Activated T-helper 2 cell treated with anti-CD3 and anti-CD28 coated beads, Interferon-gamma antibody, Interleukin-2, Interleukin-4, amounts not matched to agents 10 μg/mL and 5 μg/mL and 100 μg/mL, durations not matched to agents 14 hours and 24 hours and 36 hours (primary cell): ENCODE measurements at regions not wholly inside any gene's neighbourhood (a gene's known extent, or its start where the extent isn't known, plus 50 kb on each side); places are given as distances from the start of the nearest gene placed in this dataset.

ENCODE experiments used
- DNase-seq: peaks from one replicate; pipeline ENCODE4 v3.0.0; 2021; ENCODE audit warnings: low spot score
- H3K27ac Mint-ChIP-seq: one replicate; pipeline ENCODE4 v1.8.0; 2021; ENCODE audit warnings: mixed read lengths
- H3K27me3 Mint-ChIP-seq: one replicate; pipeline ENCODE4 v1.8.0; 2021; ENCODE audit warnings: low read depth, mixed read lengths
- H3K36me3 Mint-ChIP-seq: one replicate; pipeline ENCODE4 v1.8.0; 2021; ENCODE audit warnings: low read depth, mixed read lengths
- H3K4me1 Mint-ChIP-seq: one replicate; pipeline ENCODE4 v1.8.0; 2021; ENCODE audit warnings: low read depth, mixed read lengths
- H3K4me3 Mint-ChIP-seq: one replicate; pipeline ENCODE4 v1.8.0; 2021; ENCODE audit warnings: low read depth, mild to moderate bottlenecking, moderate library complexity, mixed read lengths
- H3K9me3 Mint-ChIP-seq: one replicate; pipeline ENCODE4 v1.8.0; 2021; ENCODE audit warnings: mixed read lengths
- intact Hi-C: fragments of 100-400 bp; cut with micrococcal nuclease; formaldehyde crosslinking; loops from one replicate; pipeline ENCODE4 v1.15.1; 2023

DNA sequence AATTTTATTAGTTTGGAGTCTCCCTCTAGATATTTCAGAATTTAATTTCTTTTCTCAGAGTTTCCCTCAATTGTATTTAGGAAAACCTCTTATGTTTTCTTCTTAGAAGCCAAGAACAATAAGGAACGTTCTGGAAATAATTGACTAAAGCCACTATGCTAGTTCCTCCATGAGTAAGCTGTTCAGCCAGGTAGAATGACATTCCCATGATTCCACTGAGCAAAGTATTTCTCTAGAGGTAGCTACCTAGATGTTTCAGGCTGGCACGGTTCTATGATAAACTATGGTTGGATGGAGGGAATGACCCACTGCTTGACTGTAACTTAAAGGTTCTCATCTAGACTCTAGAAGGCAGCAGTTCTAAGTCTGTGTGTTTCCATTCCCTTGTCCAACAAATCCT is 62.4 kb downstream of the CLDN17 start:
- Mint-ChIP-seq H3K27me3 (no peaks in the 10 kb centered on the region), H3K4me1 (no peaks in the 10 kb centered on the region), H3K4me3 (no peak overlapping the region), H3K27ac (no peak overlapping the region), H3K9me3 (no peaks in the 10 kb centered on the region), H3K36me3 (no peaks in the 10 kb centered on the region)
- no peak for DNase-seq
- intact Hi-C loops: no loop called here

DNA sequence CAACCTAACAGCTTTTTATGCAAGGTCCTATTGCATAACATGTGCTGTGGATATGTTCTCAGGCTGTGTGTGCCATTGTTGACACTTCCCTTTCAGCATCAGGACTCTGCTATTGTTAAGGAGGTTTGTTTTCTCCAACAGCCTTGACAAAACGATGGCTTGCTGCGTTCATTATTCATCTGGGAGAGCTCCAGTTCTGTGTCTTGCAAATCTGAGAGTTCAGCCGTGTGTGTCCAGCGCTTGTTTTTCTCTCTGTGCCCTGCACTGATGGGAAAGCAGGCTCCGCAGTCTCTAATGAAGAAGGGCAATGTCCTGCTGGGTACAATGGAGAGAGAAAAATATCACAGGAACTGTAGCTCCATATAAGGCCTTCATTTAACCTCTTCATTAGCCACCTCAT is 63.7 kb downstream of the CLDN17 start:
- DNase-seq: no peak
- Mint-ChIP-seq H3K4me1 (no peaks in the 10 kb centered on the region), H3K27ac (no peak overlapping the region), H3K9me3 (no peaks in the 10 kb centered on the region), H3K4me3 (no peak overlapping the region), H3K27me3 (no peaks in the 10 kb centered on the region), H3K36me3 (no peaks in the 10 kb centered on the region)
- intact Hi-C loops: no loop called here

DNA sequence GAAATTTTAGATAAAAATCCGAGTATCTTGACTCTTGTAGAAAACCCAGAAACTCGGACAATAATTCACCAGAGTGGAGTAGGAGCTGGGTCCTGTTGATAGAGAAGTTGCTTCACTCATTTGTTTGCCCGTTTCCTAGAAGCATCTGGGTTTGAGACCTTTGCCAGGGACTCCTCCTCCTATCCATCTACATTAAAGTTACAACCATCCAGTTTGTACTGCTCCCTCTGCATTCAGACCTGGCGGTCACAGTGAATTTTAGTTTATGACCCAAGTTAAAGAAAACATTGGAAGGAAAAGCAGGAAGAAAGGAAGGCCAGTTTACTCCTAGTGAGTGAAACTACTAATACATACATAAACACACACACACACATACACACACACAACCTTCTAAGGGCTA is 64.6 kb downstream of the CLDN17 start:
- Mint-ChIP-seq H3K4me3 (no peak overlapping the region), H3K27me3 (no peaks in the 10 kb centered on the region), H3K9me3 (no peaks in the 10 kb centered on the region), H3K27ac (no peak overlapping the region), H3K4me1 (no peaks in the 10 kb centered on the region), H3K36me3 (no peaks in the 10 kb centered on the region)
- DNase-seq: no peak
- intact Hi-C loops: no loop called here

DNA sequence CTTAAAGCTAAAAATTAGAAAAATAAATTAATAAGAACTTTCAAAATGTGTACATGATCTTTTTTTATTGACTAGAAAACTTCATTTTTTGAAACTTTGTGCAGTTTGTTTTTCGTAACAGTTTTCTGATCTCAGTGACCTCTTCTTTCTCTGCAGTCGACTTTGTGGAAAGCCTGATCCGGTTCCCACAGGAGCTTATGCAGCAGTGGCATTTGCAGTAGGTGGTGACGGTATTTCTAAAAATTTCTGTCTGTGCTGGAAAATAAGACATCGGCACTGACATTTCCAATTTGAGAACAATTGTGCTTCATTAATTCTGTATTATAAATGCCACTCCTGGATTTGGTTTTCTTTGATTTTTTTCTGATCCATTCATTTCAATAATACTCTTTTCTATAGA is 68.8 kb downstream of the CLDN17 start:
- no peaks in the 10 kb centered on the region for H3K27me3 Mint-ChIP-seq
- no peaks in the 10 kb centered on the region for H3K9me3 Mint-ChIP-seq
- H3K4me1 Mint-ChIP-seq: no peaks in the 10 kb centered on the region
- DNase-seq: no peak
- no peak overlapping the region for H3K27ac Mint-ChIP-seq
- intact Hi-C loops: no loop called here
- no peaks in the 10 kb centered on the region for H3K36me3 Mint-ChIP-seq
- H3K4me3 Mint-ChIP-seq: no peak overlapping the region

DNA sequence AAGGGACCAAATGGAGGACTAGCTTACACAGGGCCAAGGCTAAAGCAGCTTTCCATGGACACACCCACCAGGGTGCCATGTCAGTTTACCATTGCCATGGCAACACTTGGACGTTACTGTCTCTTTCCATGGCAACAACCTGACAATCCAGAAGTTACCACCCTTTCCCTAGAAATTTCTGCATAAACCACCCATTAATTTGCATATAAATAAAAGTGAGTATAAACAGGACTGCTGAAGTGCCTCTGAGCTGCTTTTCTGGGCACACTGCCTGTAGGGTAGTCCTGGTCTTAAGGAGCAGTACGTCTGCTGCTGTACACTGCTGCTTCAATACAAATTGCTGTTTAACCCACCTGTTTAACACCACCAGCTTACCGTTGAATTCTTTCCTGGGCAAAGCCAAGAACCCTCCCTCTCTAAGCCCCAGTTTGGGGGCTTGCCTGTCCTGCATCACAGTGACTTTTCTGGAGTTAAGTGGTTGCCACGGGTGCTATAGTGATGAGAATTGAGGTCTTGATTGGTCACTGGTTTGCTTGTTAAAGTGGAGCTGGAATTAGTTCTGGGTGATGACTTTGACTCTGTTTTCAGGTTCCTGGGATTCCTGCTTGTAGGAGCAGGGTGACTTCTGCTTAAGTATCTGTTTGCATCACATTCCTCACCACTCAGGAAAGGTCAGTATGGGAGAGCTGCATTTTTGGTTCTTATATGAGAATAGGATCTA is 83.2 kb downstream of the CLDN17 start:
- no peaks in the 10 kb centered on the region for H3K36me3 Mint-ChIP-seq
- H3K9me3 Mint-ChIP-seq: peaks cover 3% of the 10 kb centered on the region
- H3K4me3 Mint-ChIP-seq: no peak overlapping the region
- H3K4me1 Mint-ChIP-seq: no peaks in the 10 kb centered on the region
- H3K27ac Mint-ChIP-seq: no peak overlapping the region
- H3K27me3 Mint-ChIP-seq: no peaks in the 10 kb centered on the region
- intact Hi-C loops: no loop called here
- DNase-seq: no peak

DNA sequence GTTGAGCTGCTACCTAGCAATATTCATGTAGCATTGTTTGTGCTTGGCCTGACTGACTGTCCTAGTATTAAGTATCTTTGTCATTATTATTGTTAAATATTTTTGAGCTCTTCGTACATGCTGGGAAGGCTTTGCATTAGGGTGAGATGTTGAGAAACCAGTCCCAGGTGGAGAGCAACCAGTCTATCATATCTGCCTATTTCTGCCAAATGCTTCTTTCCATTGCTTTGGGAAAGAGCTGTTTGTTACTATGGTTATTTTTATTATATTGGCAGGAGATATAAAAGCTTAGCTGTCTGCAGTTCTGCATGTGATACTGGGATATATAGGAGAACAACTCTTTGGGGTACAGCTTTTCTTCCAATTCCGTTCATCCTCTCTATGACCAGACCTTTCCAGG is 85.1 kb downstream of the CLDN17 start:
- H3K36me3 Mint-ChIP-seq: no peaks in the 10 kb centered on the region
- H3K4me1 Mint-ChIP-seq: no peaks in the 10 kb centered on the region
- no peak overlapping the region for H3K4me3 Mint-ChIP-seq

DNA sequence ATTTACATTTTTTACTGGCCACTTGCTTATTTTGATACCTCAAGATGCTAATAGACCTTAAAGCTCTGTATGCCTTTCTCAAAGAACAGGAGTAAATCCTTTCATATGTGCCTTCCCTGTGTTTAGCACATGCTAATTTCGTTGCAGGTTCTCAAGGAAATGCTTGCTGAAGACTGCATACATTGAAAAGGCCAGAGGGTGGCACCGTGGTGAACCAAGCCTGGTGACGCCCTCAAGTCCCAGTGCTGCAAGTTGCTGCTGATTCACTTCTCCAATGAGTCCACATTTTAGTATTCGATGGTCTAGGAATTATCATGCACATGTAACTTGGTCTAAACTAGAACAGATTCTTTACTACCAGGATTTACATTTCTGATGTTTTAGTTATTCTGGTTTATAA is 94.1 kb downstream of the CLDN17 start:
- H3K27me3 Mint-ChIP-seq: no peaks in the 10 kb centered on the region
- no peaks in the 10 kb centered on the region for H3K36me3 Mint-ChIP-seq
- no peak for DNase-seq
- H3K9me3 Mint-ChIP-seq: peaks cover 4% of the 10 kb centered on the region
- H3K27ac Mint-ChIP-seq: no peak overlapping the region
- H3K4me1 Mint-ChIP-seq: no peaks in the 10 kb centered on the region
- intact Hi-C loops: no loop called here
- H3K4me3 Mint-ChIP-seq: no peak overlapping the region

More for the DNA sequence above, 85.1 kb downstream of the CLDN17 start:
- no peak for DNase-seq
- Mint-ChIP-seq H3K9me3 (peaks cover 3% of the 10 kb centered on the region), H3K27ac (no peak overlapping the region), H3K27me3 (no peaks in the 10 kb centered on the region)
- intact Hi-C loops: no loop called here

DNA sequence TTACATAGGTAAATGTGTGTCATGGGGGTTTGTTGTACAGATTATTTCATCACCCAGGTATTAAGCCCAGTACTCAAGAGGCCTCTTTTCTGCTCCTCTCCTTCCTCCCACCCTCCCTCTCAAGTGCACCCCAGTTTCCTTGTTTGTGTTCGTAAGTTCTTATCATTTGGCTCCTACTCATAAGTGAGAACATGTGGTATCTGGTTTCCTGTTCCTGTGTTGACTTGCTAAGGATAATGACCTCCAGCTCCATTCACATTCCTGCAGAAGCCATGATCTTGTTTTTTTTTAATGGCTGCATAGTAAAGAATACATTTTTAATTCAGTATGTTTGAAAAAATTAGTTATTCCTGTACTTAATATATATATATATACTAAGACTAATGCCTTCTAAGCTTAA is 107.7 kb downstream of the CLDN17 start:
- Mint-ChIP-seq H3K9me3 (no peaks in the 10 kb centered on the region), H3K27ac (no peak overlapping the region), H3K4me3 (no peak overlapping the region), H3K4me1 (no peaks in the 10 kb centered on the region), H3K36me3 (no peaks in the 10 kb centered on the region), H3K27me3 (no peaks in the 10 kb centered on the region)
- DNase-seq: no peak
- intact Hi-C loops: no loop called here

DNA sequence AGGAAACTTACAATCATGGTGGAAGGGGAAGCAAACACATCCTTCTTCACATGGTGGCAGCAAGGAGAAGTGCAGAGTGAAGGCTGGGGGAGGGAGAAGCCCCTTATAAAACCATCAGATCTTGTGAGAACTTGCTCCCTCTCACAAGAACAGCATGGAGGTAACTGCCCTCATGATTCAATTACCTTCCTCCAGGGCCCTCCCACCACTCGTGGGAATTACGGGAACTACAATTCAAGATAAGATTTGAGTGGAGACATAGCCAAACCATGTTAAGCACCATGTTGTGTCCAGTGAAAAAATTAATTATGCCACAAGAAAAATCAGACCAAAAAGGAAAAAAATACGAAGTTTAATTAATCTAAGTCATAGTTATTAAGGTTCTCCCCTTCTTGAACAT is 109.5 kb downstream of the CLDN17 start:
- no peak for DNase-seq
- Mint-ChIP-seq H3K27ac (no peak overlapping the region), H3K27me3 (no peaks in the 10 kb centered on the region), H3K4me1 (no peaks in the 10 kb centered on the region), H3K4me3 (no peak overlapping the region), H3K36me3 (no peaks in the 10 kb centered on the region), H3K9me3 (no peaks in the 10 kb centered on the region)
- intact Hi-C loops: no loop called here

DNA sequence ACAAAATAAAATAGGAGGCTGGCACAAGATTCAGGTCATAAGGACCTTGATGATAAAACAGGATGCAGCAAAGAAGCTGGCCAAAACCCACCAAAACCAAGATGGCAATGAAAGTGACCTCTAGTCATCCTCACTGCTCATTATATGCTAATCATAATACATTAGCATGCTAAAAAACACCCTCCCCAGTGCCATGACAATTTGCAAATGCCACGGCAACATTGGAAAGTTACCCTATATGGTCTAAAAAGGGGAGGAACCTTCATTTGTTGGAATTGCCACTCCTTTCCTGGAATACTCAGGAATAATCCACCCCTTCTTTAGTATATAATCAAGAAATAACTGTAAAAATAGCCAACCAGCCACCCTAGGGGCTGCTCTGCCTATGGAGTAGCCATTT is 108.8 kb upstream of the GRIK1 start:
- no peak overlapping the region for H3K4me3 Mint-ChIP-seq
- no peaks in the 10 kb centered on the region for H3K4me1 Mint-ChIP-seq
- H3K9me3 Mint-ChIP-seq: no peaks in the 10 kb centered on the region
- no peak for DNase-seq
- H3K36me3 Mint-ChIP-seq: no peaks in the 10 kb centered on the region
- intact Hi-C loops: loop anchor here (10.0 kb wide), 1 partner anchor 146 kb away; no protein-coding TSS in a partner anchor
- no peaks in the 10 kb centered on the region for H3K27me3 Mint-ChIP-seq
- no peak overlapping the region for H3K27ac Mint-ChIP-seq

DNA sequence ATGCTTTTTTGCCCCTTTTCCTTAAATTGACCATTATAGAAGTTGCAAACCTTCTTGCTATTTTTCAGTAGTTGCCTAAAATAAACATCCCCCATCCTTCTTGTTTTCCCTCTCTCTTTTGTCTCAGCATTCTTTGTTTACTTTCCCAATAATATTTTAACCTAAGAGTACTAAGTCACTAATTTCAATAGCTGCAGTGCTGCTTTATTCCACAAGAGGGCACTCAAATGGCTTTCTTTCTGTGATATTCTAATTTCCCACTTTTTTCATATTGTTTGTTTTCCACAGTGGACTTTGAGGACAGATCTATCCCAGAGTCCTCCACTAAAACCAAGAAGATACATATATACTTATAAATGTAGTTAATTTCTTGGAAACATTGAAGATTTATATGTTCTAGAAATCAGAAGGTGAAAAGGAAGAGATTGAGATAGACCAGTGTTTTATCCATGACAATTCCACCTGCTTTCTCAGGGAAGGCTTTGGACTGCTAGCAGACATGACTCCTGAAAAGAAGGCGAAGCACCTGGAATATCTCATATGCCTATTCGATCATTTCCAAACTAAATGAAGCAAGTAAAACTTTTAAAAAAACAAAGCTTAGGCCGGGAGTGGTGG is 104.8 kb upstream of the GRIK1 start:
- no peak overlapping the region for H3K27ac Mint-ChIP-seq
- H3K36me3 Mint-ChIP-seq: no peaks in the 10 kb centered on the region
- intact Hi-C loops: loop anchor here (10.0 kb wide), 1 partner anchor 150 kb away; no protein-coding TSS in a partner anchor
- no peaks in the 10 kb centered on the region for H3K4me1 Mint-ChIP-seq
- no peaks in the 10 kb centered on the region for H3K27me3 Mint-ChIP-seq
- no peak overlapping the region for H3K4me3 Mint-ChIP-seq
- no peak for DNase-seq
- H3K9me3 Mint-ChIP-seq: peaks cover 3% of the 10 kb centered on the region

DNA sequence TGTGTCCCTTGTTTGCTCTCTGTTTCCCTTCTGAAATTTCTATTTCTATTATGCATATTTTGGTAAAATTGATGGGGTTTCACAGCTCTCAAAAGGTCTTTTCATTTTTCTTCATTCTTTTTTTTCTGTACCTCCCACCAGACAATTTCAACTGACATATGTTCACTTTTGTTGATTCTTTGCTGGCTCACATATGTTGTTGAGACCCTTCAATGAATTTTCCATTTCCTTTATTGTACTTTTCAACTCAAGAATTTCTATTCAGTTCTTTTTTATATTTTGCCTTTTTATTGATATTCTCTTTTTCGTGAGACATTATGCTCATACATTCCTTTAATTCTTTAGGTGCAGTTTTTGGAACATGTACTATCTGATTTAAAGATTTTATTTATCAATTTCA is 102.6 kb upstream of the GRIK1 start:
- intact Hi-C loops: loop anchor here (10.0 kb wide), 1 partner anchor 152 kb away; no protein-coding TSS in a partner anchor
- H3K4me1 Mint-ChIP-seq: no peaks in the 10 kb centered on the region
- H3K36me3 Mint-ChIP-seq: no peaks in the 10 kb centered on the region
- H3K9me3 Mint-ChIP-seq: peaks cover 3% of the 10 kb centered on the region
- H3K27ac Mint-ChIP-seq: no peak overlapping the region
- H3K4me3 Mint-ChIP-seq: no peak overlapping the region
- no peak for DNase-seq
- no peaks in the 10 kb centered on the region for H3K27me3 Mint-ChIP-seq

DNA sequence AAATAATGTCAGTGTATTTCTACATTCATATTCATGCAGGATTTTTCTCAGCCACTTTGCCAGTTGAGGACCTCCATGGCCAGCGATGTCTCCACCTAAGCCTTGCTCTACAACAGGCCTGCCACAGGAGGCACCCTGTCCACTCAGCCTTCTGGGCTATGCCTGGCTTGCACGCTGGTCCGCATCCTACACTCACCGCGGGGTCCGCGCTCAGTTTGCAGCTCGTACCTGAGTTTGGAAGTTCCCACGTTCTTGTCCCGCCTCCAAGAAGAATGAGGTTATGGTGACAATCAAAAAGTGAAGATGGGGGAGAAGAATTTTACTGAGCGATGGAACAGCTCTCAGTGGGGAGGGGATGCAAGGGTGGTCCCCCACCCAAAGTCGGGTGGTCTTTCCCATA is 93.6 kb upstream of the GRIK1 start:
- H3K9me3 Mint-ChIP-seq: no peaks in the 10 kb centered on the region
- intact Hi-C loops: no loop called here
- no peaks in the 10 kb centered on the region for H3K4me1 Mint-ChIP-seq
- no peaks in the 10 kb centered on the region for H3K36me3 Mint-ChIP-seq
- no peaks in the 10 kb centered on the region for H3K27me3 Mint-ChIP-seq
- H3K4me3 Mint-ChIP-seq: no peak overlapping the region
- no peak overlapping the region for H3K27ac Mint-ChIP-seq
- DNase-seq: no peak
